ENCODE measurements at regions not wholly inside any gene's neighbourhood (a gene's known extent, or its start where the extent isn't known, plus 50 kb on each side); places are given as distances from the start of the nearest gene placed in this dataset.

GRCh38 chr12:5379749-5380496 lies 52.0 kb upstream of the NTF3 start:
- DNase-seq (ENCODE audit: low spot score) = no peak

Measured in ecto neural progenitor cell (in vitro differentiated cells).